Gastrocnemius medialis (tissue), 4 donors: ENCODE measurements at regions not wholly inside any gene's neighbourhood (a gene's known extent, or its start where the extent isn't known, plus 50 kb on each side); places are given as distances from the start of the nearest gene placed in this dataset.

Experiments used
- POLR2A ChIP-seq, 2 donors: fragments of 450-650 bp; IDR thresholded peaks; one replicate each; pipeline ENCODE4 v1.6.1; 2017; ENCODE audit warnings: antibody characterized with exemption in 2 of 2, mild to moderate bottlenecking in 2 of 2, moderate library complexity in 2 of 2
- TF ChIP-seq, protein P1 (sequence below), 5 experiments: fragments of 450-650 bp in 3 of 5; fragments of 200-600 bp in 2 of 5; sonication (generic) in 2 of 5; IDR thresholded peaks in 4 of 5; conservative IDR thresholded peaks in 1 of 5; 1 replicate in 4 of 5; 2 replicates in 1 of 5; pipeline ENCODE4 v1.5.1; 2016 to 2019; ENCODE audit warnings: antibody characterized with exemption in 5 of 5, mild to moderate bottlenecking in 3 of 5, moderate library complexity in 3 of 5

DNA sequence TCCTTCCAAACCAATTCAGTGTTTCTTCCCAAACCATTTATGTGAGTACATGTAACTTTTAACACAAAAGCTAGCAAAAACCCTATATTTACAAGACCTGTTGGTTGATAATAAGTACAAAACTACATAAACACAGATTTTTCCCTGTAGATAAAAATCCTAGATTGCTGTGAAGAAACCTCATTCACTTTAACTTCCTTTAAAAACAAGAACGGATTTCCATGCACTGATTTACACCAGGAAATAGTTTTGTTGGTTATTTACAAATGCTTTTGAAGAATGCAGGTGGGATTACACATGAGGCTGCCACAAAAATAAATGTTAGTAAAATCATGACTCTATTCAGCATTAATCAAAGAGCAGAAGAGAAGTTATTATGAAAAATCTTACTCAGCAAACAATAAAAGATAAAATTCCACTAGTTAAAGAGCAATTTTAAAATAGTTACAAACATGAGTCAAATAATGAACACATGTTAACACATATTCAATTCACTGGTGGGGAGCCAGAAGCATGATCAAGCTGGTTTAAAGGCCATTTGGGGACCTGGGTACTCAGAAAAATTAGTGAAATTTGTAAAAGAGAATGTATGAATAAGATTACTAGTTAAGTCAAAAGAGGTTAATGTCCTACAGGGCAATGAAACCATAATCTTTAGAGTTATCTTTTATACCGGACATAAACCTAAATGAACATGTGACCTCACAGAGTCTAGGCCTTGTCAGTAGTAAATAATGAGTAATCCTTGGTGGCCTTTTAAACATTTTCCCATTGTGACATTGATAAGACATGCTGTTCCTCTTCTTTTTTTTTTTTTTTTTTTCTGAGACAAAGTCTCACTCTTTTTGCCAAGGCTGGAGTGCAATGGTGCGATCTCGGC lies 79.9 kb downstream of the PHLDA1 start:
- TF ChIP-seq, protein P1, sequence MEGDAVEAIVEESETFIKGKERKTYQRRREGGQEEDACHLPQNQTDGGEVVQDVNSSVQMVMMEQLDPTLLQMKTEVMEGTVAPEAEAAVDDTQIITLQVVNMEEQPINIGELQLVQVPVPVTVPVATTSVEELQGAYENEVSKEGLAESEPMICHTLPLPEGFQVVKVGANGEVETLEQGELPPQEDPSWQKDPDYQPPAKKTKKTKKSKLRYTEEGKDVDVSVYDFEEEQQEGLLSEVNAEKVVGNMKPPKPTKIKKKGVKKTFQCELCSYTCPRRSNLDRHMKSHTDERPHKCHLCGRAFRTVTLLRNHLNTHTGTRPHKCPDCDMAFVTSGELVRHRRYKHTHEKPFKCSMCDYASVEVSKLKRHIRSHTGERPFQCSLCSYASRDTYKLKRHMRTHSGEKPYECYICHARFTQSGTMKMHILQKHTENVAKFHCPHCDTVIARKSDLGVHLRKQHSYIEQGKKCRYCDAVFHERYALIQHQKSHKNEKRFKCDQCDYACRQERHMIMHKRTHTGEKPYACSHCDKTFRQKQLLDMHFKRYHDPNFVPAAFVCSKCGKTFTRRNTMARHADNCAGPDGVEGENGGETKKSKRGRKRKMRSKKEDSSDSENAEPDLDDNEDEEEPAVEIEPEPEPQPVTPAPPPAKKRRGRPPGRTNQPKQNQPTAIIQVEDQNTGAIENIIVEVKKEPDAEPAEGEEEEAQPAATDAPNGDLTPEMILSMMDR (IDR thresholded peaks at IDR 0.05 in 4 of 5, conservative IDR thresholded peaks at IDR 0.05 in 1 of 5), result no peak
- no peak for TF ChIP-seq POLR2A (IDR thresholded peaks at IDR 0.05)
